Transverse colon (tissue), 4 donors: ENCODE measurements at regions not wholly inside any gene's neighbourhood (a gene's known extent, or its start where the extent isn't known, plus 50 kb on each side); places are given as distances from the start of the nearest gene placed in this dataset.

Experiments used
- DNase-seq: peaks from one replicate; pipeline ENCODE4 v3.0.0-alpha.2; 2019
- H3K27ac ChIP-seq, 4 donors: fragments of 200-600 bp; sonication (generic); 2 replicates each; pipeline ENCODE4 v1.5.1; 2016 to 2018; ENCODE audit warnings: inconsistent platforms in 4 of 4
- H3K27me3 ChIP-seq: fragments of 200-600 bp; sonication (generic); 2 replicates; pipeline ENCODE4 v1.5.1; 2017; ENCODE audit warnings: inconsistent platforms
- H3K36me3 ChIP-seq, 4 donors: fragments of 200-600 bp; sonication (generic); 2 replicates each; pipeline ENCODE4 v1.5.1; 2017 to 2019; ENCODE audit warnings: inconsistent platforms in 4 of 4
- H3K4me1 ChIP-seq, 4 donors: fragments of 200-600 bp; sonication (generic); 2 replicates each; pipeline ENCODE4 v1.5.1; 2017 to 2020; ENCODE audit warnings: inconsistent platforms in 4 of 4
- H3K4me3 ChIP-seq, 4 donors: fragments of 200-600 bp; sonication (generic); 1 replicate in 1 of 4; 2 replicates in 3 of 4; pipeline versions ENCODE4 v1.5.1 to v1.6.1; 2017 to 2019; ENCODE audit warnings: inconsistent platforms in 4 of 4
- H3K9me3 ChIP-seq, 2 donors: fragments of 200-600 bp; sonication (generic); 2 replicates each; pipeline ENCODE4 v1.5.1; 2017 to 2019; ENCODE audit warnings: inconsistent platforms in 2 of 2
- CTCF ChIP-seq, 5 experiments: fragments of 200-600 bp in 3 of 5; fragments of 450-650 bp in 2 of 5; sonication (generic) in 3 of 5; IDR thresholded peaks; 1 replicate in 2 of 5; 2 replicates in 3 of 5; pipeline ENCODE4 v1.5.1; 2016 to 2017; ENCODE audit warnings: antibody characterized with exemption in 5 of 5, inconsistent platforms in 3 of 5, mild to moderate bottlenecking in 2 of 5, moderate library complexity in 1 of 5
- EP300 ChIP-seq: sonication (generic); formaldehyde crosslinking; IDR thresholded peaks from one replicate; pipeline ENCODE4 v1.6.1; 2017; ENCODE audit warnings: antibody characterized with exemption, low read depth
- POLR2A ChIP-seq: fragments of 450-650 bp; IDR thresholded peaks from one replicate; pipeline ENCODE4 v1.6.1; 2016; ENCODE audit warnings: antibody characterized with exemption, mild to moderate bottlenecking, moderate library complexity
- POLR2AphosphoS5 ChIP-seq, 3 donors: sonication (generic); formaldehyde crosslinking; IDR thresholded peaks; one replicate each; pipeline ENCODE4 v1.6.1; 2016; ENCODE audit warnings: antibody characterized with exemption in 3 of 3
- WGBS, 2 donors: methylation state at CpG; one replicate each; pipeline ENCODE4 v1.1.5; 2018; ENCODE audit warnings: low coverage in 1 of 2; 5-methylcytosine and 5-hydroxymethylcytosine counted together
- in situ Hi-C, 4 donors: fragments of 200-750 bp; cut with MboI; loops; one replicate each; pipeline versions ENCODE4 v1.15.0 to v1.15.1; 2017; ENCODE audit warnings: low sequenced_read_pairs in 3 of 4, low pct_ligation_motif_present in 1 of 4, low pct_unique_long_range_greater_than_20kb in 1 of 4
- intact Hi-C: fragments of 100-400 bp; cut with DNase I; formaldehyde crosslinking; loops from one replicate; pipeline ENCODE4 v1.15.1; 2023; ENCODE audit warnings: low total_unique reads

- no peak for DNase-seq
- intact Hi-C loops = no loop called here
- no peak overlapping the region for H3K4me3 ChIP-seq
Measured at GRCh38 chr7:118531566-118531965, 307.1 kb downstream of the ANKRD7 start.

GRCh38 chr7:118559207-118559606, 334.7 kb downstream of the ANKRD7 start:
- no peaks in the 10 kb centered on the region for H3K36me3 ChIP-seq
- no peaks in the 10 kb centered on the region for H3K4me1 ChIP-seq
- no peaks in the 10 kb centered on the region for H3K27me3 ChIP-seq
- H3K9me3 ChIP-seq = peaks cover 0 to 9% of the 10 kb centered on the region in 2 donors
- no peak overlapping the region for H3K4me3 ChIP-seq
- DNase-seq = no peak
- no peak for TF ChIP-seq CTCF (IDR thresholded peaks at IDR 0.05)
- TF ChIP-seq EP300 = no peak
- no peak for TF ChIP-seq POLR2A
- no peak for TF ChIP-seq POLR2AphosphoS5 (IDR thresholded peaks at IDR 0.05)
- in situ Hi-C loops (no loop called here), intact Hi-C loops (no loop called here)
- no peak overlapping the region for H3K27ac ChIP-seq
- WGBS, 2 donors = 64 to 87% methylated on average over 1 of the region's 1 CpG

More at GRCh38 chr7:118531566-118531965, 307.1 kb downstream of the ANKRD7 start:
- Histone ChIP-seq H3K27me3 (no peaks in the 10 kb centered on the region), H3K27ac (no peak overlapping the region), H3K36me3 (no peaks in the 10 kb centered on the region), H3K4me1 (no peaks in the 10 kb centered on the region), H3K9me3 (no peaks in the 10 kb centered on the region)
- in situ Hi-C loops = no loop called here
- no peak for TF ChIP-seq CTCF (IDR thresholded peaks at IDR 0.05)
- TF ChIP-seq POLR2A = no peak
- TF ChIP-seq POLR2AphosphoS5 (IDR thresholded peaks at IDR 0.05) = no peak
- no peak for TF ChIP-seq EP300

- 65 to 67% methylated on average over 2 of the region's 2 CpGs for whole genome bisulfite sequencing, 2 donors
- in situ Hi-C loops = no loop called here
Measured at GRCh38 chr7:118563311-118563710, 338.8 kb downstream of the ANKRD7 start.

GRCh38 chr7:118572604-118573003, 348.1 kb downstream of the ANKRD7 start:
- Histone ChIP-seq H3K4me3 (no peak overlapping the region), H3K27ac (no peak overlapping the region), H3K36me3 (no peaks in the 10 kb centered on the region), H3K9me3 (no peaks in the 10 kb centered on the region), H3K27me3 (no peaks in the 10 kb centered on the region), H3K4me1 (no peaks in the 10 kb centered on the region)
- WGBS, 2 donors = 57 to 71% methylated on average over 1 of the region's 1 CpG
- intact Hi-C loops = no loop called here
- no peak for DNase-seq
- no peak for TF ChIP-seq POLR2A
- no peak for TF ChIP-seq POLR2AphosphoS5 (IDR thresholded peaks at IDR 0.05)
- TF ChIP-seq CTCF (IDR thresholded peaks at IDR 0.05) = no peak
- no peak for TF ChIP-seq EP300
- in situ Hi-C loops = no loop called here

More at GRCh38 chr7:118563311-118563710, 338.8 kb downstream of the ANKRD7 start:
- Histone ChIP-seq H3K9me3 (peaks cover 0 to 8% of the 10 kb centered on the region in 2 donors), H3K27me3 (no peaks in the 10 kb centered on the region), H3K27ac (no peak overlapping the region), H3K4me3 (no peak overlapping the region), H3K4me1 (no peaks in the 10 kb centered on the region), H3K36me3 (no peaks in the 10 kb centered on the region)
- no peak for DNase-seq
- intact Hi-C loops = no loop called here
- TF ChIP-seq POLR2A (no peak), CTCF (IDR thresholded peaks at IDR 0.05) (no peak), EP300 (no peak)
